ENCODE measurements at regions not wholly inside any gene's neighbourhood (a gene's known extent, or its start where the extent isn't known, plus 50 kb on each side); places are given as distances from the start of the nearest gene placed in this dataset.

- no peak for TF ChIP-seq CTCF (IDR thresholded peaks at IDR 0.05; ENCODE audit: low read depth, low read length)
- no peak for TF ChIP-seq EZH2phosphoT487 (IDR thresholded peaks at IDR 0.05; ENCODE audit: low read depth)
Measured at GRCh38 chr3:27560484-27561056, 76.4 kb upstream of the SLC4A7 start.

Measured in OCI-LY3 (cell line).